ENCODE measurements at regions not wholly inside any gene's neighbourhood (a gene's known extent, or its start where the extent isn't known, plus 50 kb on each side); places are given as distances from the start of the nearest gene placed in this dataset.

DNA sequence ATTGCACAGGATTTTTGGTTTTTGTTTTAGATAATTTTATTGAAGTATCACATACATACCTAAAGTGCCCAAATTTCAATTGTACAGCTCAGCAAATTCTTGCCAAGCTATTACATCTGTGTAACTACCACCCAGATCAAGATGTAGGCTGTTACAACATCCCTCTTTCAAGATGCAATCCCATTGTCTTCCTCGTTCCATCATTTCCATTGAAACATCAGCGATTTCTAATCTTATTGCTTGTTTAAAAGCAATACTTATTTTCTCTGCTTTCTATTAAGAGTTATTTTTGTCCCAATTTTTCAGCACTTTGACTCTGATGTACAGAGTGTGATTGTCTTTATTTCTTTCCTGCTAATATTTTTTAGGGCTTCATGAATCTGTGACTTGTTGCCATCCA is 372.8 kb upstream of the SHH start:
- no peak for TF ChIP-seq EZH2 (IDR thresholded peaks at IDR 0.05; ENCODE audit: insufficient read depth, poor library complexity, severe bottlenecking)
- TF ChIP-seq EZH2phosphoT487 (IDR thresholded peaks at IDR 0.05; ENCODE audit: insufficient read depth, low read depth), result no peak
- Histone ChIP-seq H3F3A (ENCODE audit: insufficient read depth) (no peaks in the 10 kb centered on the region), H3K9me2 (ENCODE audit: insufficient read depth) (no peaks in the 10 kb centered on the region), H3K4me2 (ENCODE audit: unreplicated experiment) (no peak overlapping the region), H2AFZ (no peak overlapping the region), H3K36me3 (ENCODE audit: low read depth) (no peaks in the 10 kb centered on the region), H4K20me1 (ENCODE audit: insufficient read depth) (no peaks in the 10 kb centered on the region), H3K4me1 (ENCODE audit: insufficient read depth) (no peaks in the 10 kb centered on the region), H3K79me2 (ENCODE audit: insufficient read depth) (no peaks in the 10 kb centered on the region), H3K27me3 (replicated peaks; ENCODE audit: insufficient read depth) (no peaks in the 10 kb centered on the region), H3K9ac (no peak overlapping the region), H3K27ac (no peak overlapping the region), H3K9me3 (ENCODE audit: low read depth) (no peaks in the 10 kb centered on the region), H3K4me3 (no peak overlapping the region)
- no peak for DNase-seq
- in situ Hi-C loops (cut with MboI), result no loop called here
- WGBS, 2 experiments (ENCODE audit: low coverage in 1 of 2, low lambda C conversion rate in 2 of 2, missing lambda C conversion rate in 2 of 2), result 33 to 39% methylated on average over 2 of the region's 2 CpGs

DNA sequence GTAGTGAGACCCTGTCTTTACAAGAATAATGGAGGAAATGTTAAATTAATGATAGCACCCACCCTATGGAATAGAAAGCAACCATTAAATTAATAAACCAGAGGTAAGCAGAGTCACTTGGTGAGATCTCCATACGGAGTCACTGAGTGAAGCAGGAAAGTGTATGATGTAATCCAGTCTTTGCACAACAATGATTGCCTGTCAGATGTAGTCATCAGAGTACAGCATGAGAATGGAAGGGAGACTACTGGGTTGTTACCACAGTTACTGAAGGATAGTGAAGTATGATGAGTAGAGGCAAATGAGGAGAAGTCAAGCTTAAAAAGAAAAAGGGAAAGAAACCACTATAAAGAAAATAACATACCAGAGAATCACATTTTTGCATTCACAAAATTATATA is 371.9 kb upstream of the SHH start:
- H3K9ac ChIP-seq, result no peak overlapping the region
- 31 to 57% methylated on average over 1 of the region's 1 CpG for WGBS, 2 experiments (ENCODE audit: low coverage in 1 of 2, low lambda C conversion rate in 2 of 2, missing lambda C conversion rate in 2 of 2)
- H3K9me2 ChIP-seq (ENCODE audit: insufficient read depth), result no peaks in the 10 kb centered on the region
- H3K79me2 ChIP-seq (ENCODE audit: insufficient read depth), result no peaks in the 10 kb centered on the region
- H4K20me1 ChIP-seq (ENCODE audit: insufficient read depth), result no peaks in the 10 kb centered on the region
- TF ChIP-seq EZH2 (IDR thresholded peaks at IDR 0.05; ENCODE audit: insufficient read depth, poor library complexity, severe bottlenecking) (no peak), EZH2phosphoT487 (IDR thresholded peaks at IDR 0.05; ENCODE audit: insufficient read depth, low read depth) (no peak)
- H3K4me3 ChIP-seq, result no peak overlapping the region
- H3K4me1 ChIP-seq (ENCODE audit: insufficient read depth), result no peaks in the 10 kb centered on the region
- no peaks in the 10 kb centered on the region for H3K9me3 ChIP-seq (ENCODE audit: low read depth)
- H3F3A ChIP-seq (ENCODE audit: insufficient read depth), result no peaks in the 10 kb centered on the region
- no peaks in the 10 kb centered on the region for H3K27me3 ChIP-seq (replicated peaks; ENCODE audit: insufficient read depth)
- H3K4me2 ChIP-seq (ENCODE audit: unreplicated experiment), result no peak overlapping the region
- no peak for DNase-seq
- no peak overlapping the region for H3K27ac ChIP-seq
- no peaks in the 10 kb centered on the region for H3K36me3 ChIP-seq (ENCODE audit: low read depth)
- H2AFZ ChIP-seq, result no peak overlapping the region
- in situ Hi-C loops (cut with MboI), result no loop called here

DNA sequence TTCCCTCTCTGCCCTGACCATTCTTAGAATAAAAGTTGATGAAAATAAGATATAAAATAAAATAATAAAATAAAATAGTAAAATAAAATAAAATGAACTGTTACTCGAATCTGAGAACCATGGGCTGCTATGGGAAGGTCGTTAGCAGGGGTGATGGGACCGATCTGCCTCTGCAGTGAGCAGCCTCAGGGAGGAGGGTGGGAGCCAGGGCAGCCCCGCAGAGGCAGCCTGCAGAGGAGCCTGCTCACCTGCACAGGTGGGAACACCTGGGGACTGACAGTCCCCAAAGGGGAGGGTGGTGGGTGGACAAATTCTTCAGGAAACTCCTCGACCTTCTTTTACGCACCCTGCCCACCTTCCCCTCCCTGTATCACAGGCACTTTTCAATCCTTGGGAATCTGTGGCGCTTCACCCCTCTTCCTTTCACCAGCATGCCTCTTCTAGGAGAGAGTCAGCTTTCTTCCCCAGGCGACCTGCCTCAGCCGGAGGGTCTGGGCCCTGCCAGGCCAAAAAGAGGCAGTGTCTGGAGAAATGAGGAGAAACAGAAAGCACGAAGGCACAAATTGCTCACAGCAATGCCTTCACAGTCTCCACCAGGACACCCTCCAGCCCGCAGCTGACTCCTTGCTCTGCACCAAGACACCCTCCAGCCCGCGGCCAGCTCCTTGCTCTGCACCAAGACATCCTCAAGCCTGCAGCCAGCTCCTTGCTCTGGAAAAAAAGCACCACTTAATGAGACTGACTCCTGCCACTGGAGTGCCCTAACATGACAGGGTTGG is 368.4 kb upstream of the SHH start:
- Histone ChIP-seq H3F3A (ENCODE audit: insufficient read depth) (no peaks in the 10 kb centered on the region), H3K4me3 (no peak overlapping the region), H3K4me2 (ENCODE audit: unreplicated experiment) (no peak overlapping the region), H3K4me1 (ENCODE audit: insufficient read depth) (no peaks in the 10 kb centered on the region), H3K36me3 (ENCODE audit: low read depth) (no peaks in the 10 kb centered on the region), H3K9me3 (ENCODE audit: low read depth) (no peaks in the 10 kb centered on the region), H3K9me2 (ENCODE audit: insufficient read depth) (no peaks in the 10 kb centered on the region), H3K79me2 (ENCODE audit: insufficient read depth) (no peaks in the 10 kb centered on the region), H4K20me1 (ENCODE audit: insufficient read depth) (no peaks in the 10 kb centered on the region), H2AFZ (no peak overlapping the region), H3K27me3 (replicated peaks; ENCODE audit: insufficient read depth) (no peaks in the 10 kb centered on the region), H3K9ac (no peak overlapping the region), H3K27ac (no peak overlapping the region)
- in situ Hi-C loops (cut with MboI), result no loop called here
- TF ChIP-seq EZH2 (IDR thresholded peaks at IDR 0.05; ENCODE audit: insufficient read depth, poor library complexity, severe bottlenecking), result no peak
- DNase-seq, result no peak
- WGBS, 2 experiments (ENCODE audit: low coverage in 1 of 2, low lambda C conversion rate in 2 of 2, missing lambda C conversion rate in 2 of 2), result 36 to 40% methylated on average over 13 of the region's 13 CpGs

DNA sequence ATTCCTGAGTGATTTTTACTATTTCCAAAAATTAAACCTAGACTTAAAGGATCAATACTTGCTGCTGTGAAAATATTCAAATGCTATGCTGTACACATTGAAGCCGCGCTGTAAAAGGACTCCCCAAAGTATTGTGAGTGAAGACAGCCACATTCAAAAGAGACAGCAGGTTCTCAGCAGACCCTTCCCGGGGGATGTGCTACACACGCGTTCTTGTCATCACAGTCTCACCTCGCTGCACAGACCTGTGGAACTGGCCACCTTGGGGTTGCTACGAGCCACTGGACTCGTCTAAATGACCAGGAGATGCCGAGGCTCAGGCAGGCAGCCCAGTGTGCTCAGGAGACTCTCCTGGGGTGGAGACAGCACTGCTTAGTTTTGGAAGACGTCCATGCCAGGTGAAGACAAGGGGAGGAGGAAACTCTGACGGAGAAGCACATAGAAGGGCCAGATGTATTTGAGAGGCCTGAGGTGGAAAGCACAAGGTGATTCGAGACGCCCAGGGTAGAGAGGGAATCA is 367.7 kb upstream of the SHH start:
- Histone ChIP-seq H3K36me3 (ENCODE audit: low read depth) (no peaks in the 10 kb centered on the region), H3F3A (ENCODE audit: insufficient read depth) (no peaks in the 10 kb centered on the region), H3K9ac (no peak overlapping the region), H3K4me1 (ENCODE audit: insufficient read depth) (no peaks in the 10 kb centered on the region), H3K27ac (no peak overlapping the region), H3K4me2 (ENCODE audit: unreplicated experiment) (no peak overlapping the region), H2AFZ (no peak overlapping the region), H3K79me2 (ENCODE audit: insufficient read depth) (no peaks in the 10 kb centered on the region), H3K4me3 (no peak overlapping the region), H3K9me2 (ENCODE audit: insufficient read depth) (no peaks in the 10 kb centered on the region), H3K27me3 (replicated peaks; ENCODE audit: insufficient read depth) (no peaks in the 10 kb centered on the region), H3K9me3 (ENCODE audit: low read depth) (no peaks in the 10 kb centered on the region), H4K20me1 (ENCODE audit: insufficient read depth) (no peaks in the 10 kb centered on the region)
- 18 to 21% methylated on average over 13 of the region's 13 CpGs for WGBS, 2 experiments (ENCODE audit: low coverage in 1 of 2, low lambda C conversion rate in 2 of 2, missing lambda C conversion rate in 2 of 2)
- TF ChIP-seq EZH2phosphoT487 (IDR thresholded peaks at IDR 0.05; ENCODE audit: insufficient read depth, low read depth), result no peak
- no peak for TF ChIP-seq EZH2 (IDR thresholded peaks at IDR 0.05; ENCODE audit: insufficient read depth, poor library complexity, severe bottlenecking)
- DNase-seq, result no peak
- in situ Hi-C loops (cut with MboI), result no loop called here

Measured in GM23248 (cell line).